HEK293T (cell line): ENCODE measurements at regions not wholly inside any gene's neighbourhood (a gene's known extent, or its start where the extent isn't known, plus 50 kb on each side); places are given as distances from the start of the nearest gene placed in this dataset.

Experiments used
- LEF1 ChIP-seq: fragments of 450-650 bp; IDR thresholded peaks from 2 replicates; pipeline ENCODE4 v1.6.1; 2017; ENCODE audit warnings: mild to moderate bottlenecking, borderline replicate concordance
- NFRKB ChIP-seq: fragments of 450-650 bp; IDR thresholded peaks from 2 replicates; pipeline ENCODE4 v1.6.1; 2016; ENCODE audit warnings: mild to moderate bottlenecking, moderate library complexity
- SP1 ChIP-seq: fragments of 450-650 bp; IDR thresholded peaks from 2 replicates; pipeline ENCODE4 v1.6.1; 2017
- TARDBP ChIP-seq: fragments of 450-650 bp; IDR thresholded peaks from 2 replicates; pipeline ENCODE4 v1.6.1; 2016

DNA sequence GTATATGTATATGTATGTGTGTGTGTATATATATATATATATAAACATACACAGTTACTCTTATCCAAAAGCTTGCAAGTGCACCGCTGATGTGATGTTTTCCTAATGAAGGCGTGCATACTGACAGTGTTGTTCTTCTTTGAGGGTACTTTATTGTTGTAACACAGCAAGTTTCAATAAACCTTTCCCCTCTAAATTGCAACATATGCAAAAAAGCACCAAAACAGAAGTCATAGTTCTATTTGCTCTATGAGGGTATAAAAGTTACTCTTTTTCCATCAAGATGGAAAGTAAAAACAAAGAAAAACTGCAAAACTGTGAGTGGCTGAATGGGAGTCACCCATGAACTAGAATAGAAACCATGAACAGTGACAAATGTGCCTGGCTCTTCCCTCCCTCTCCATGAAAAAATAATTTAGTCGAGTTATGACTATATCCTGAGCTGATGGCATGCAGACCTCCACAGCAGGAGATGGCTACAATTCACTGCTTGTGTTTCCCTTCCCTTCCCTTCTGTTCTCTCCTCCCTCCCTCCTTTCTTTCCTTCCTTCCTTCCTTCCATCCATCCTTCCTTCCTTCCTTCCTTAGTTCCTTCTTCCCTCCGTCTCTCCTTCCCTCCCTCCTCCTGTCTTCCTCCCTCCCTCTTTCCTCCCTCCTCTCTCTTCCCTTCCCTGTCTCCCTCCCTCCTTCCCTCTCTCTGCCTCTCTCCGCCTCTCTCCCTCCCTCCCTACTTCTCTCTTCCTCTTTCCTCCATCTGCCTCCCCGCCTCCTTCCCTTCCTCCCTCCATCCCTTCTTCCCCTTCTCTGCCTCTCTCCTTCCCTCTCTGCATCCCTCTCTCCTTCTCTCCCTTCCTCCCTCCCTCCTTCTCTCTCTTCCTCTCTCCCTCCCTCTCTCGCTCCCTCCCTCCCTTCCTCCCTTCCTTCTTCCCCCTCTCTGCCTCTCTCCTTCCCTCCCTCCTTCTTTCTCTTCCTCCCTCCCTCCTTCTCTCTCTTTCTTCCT lies 220.7 kb upstream of the POU3F1 start:
- TF ChIP-seq SP1 (no peak), NFRKB (no peak), TARDBP (no peak), LEF1 (no peak)
